ENCODE measurements at regions not wholly inside any gene's neighbourhood (a gene's known extent, or its start where the extent isn't known, plus 50 kb on each side); places are given as distances from the start of the nearest gene placed in this dataset.

DNA sequence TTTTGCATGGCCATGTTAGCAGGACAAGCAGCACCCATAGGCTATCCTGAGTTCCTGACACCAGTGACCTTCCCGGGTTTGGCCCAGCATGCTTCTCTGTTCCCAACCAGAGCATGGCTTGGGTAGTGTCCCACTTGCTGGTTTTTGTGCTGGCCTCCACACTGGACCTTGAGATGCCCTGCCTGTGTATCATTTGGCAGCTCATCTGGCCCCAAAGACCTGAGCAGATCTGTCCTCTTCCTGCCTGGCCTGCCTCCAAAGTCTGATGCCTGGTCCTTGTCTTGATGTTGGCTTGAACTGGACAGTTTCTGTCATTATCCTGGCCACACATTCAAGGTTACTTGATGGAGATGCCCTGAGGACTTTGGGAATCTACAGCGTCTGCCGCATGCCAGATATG, 590.7 kb upstream of the KLF4 start:
- peaks cover 2% of the 10 kb centered on the region for H3K4me1 Mint-ChIP-seq (ENCODE audit: low read depth, unreplicated experiment)
- H2AFZ ChIP-seq (ENCODE audit: low read depth, low read length), result no peak overlapping the region
- no peak overlapping the region for H3K9ac ChIP-seq (ENCODE audit: low read length)
- no peaks in the 10 kb centered on the region for H4K20me1 ChIP-seq (ENCODE audit: insufficient read depth, low read length)
- peaks cover 7% of the 10 kb centered on the region for H3K9me3 Mint-ChIP-seq (ENCODE audit: unreplicated experiment)
- no peak overlapping the region for H3K4me3 ChIP-seq (ENCODE audit: insufficient read depth, low read depth, low read length)
- DNase-seq (ENCODE audit: low read depth) (no peak), FAIRE-seq (no peak)
- no peaks in the 10 kb centered on the region for H3K36me3 ChIP-seq (ENCODE audit: insufficient read depth, low read length)
- TF ChIP-seq, protein P1, sequence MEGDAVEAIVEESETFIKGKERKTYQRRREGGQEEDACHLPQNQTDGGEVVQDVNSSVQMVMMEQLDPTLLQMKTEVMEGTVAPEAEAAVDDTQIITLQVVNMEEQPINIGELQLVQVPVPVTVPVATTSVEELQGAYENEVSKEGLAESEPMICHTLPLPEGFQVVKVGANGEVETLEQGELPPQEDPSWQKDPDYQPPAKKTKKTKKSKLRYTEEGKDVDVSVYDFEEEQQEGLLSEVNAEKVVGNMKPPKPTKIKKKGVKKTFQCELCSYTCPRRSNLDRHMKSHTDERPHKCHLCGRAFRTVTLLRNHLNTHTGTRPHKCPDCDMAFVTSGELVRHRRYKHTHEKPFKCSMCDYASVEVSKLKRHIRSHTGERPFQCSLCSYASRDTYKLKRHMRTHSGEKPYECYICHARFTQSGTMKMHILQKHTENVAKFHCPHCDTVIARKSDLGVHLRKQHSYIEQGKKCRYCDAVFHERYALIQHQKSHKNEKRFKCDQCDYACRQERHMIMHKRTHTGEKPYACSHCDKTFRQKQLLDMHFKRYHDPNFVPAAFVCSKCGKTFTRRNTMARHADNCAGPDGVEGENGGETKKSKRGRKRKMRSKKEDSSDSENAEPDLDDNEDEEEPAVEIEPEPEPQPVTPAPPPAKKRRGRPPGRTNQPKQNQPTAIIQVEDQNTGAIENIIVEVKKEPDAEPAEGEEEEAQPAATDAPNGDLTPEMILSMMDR (IDR thresholded peaks at IDR 0.05; ENCODE audit: insufficient read depth, low read depth, low read length), result no peak
- TF ChIP-seq EZH2 (IDR thresholded peaks at IDR 0.05; ENCODE audit: insufficient read depth, low read length), result no peak
- H3K27me3 Mint-ChIP-seq (ENCODE audit: low read depth, unreplicated experiment), result peaks cover 37% of the 10 kb centered on the region
- no peak overlapping the region for H3K27ac ChIP-seq (ENCODE audit: low read depth, low read length)
- H3K27me3 ChIP-seq (ENCODE audit: insufficient read depth, low read length), result peaks cover 3% of the 10 kb centered on the region
- H3K9me3 ChIP-seq (ENCODE audit: insufficient read depth, low read depth, low read length), result no peaks in the 10 kb centered on the region
- no peak overlapping the region for H3K4me3 Mint-ChIP-seq (ENCODE audit: unreplicated experiment)
- no peak overlapping the region for H3K27ac Mint-ChIP-seq (ENCODE audit: unreplicated experiment)
- no peaks in the 10 kb centered on the region for H3K4me1 ChIP-seq (ENCODE audit: insufficient read depth, low read length)
- no peaks in the 10 kb centered on the region for H3K79me2 ChIP-seq (ENCODE audit: insufficient read depth, low read length)
- no peak overlapping the region for H3K4me2 ChIP-seq (ENCODE audit: low read length)
- no peaks in the 10 kb centered on the region for H3K36me3 Mint-ChIP-seq (ENCODE audit: low read depth, unreplicated experiment)

DNA sequence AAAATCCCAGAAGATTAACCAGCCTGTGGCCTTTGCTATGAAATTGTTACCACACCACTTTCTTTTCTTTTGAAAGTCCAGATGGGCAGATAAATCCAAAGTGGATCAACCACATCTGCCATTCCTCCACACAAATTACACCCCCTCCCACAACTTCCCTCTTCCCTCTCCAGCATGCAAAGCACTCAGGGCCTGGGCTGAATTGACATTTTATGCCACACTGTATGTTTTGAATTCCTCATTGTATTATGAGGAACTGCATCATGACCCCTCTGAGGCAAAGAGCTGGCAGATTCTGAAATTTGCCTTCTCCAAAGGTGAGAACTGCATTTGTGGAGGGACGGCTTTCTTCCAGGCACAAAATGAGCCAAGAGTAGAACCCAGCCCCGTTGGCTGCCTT, 589.2 kb upstream of the KLF4 start:
- H3K4me1 ChIP-seq (ENCODE audit: insufficient read depth, low read length), result no peaks in the 10 kb centered on the region
- H3K4me1 Mint-ChIP-seq (ENCODE audit: low read depth, unreplicated experiment), result peaks cover 5% of the 10 kb centered on the region
- H3K4me3 Mint-ChIP-seq (ENCODE audit: unreplicated experiment), result no peak overlapping the region
- H3K36me3 Mint-ChIP-seq (ENCODE audit: low read depth, unreplicated experiment), result no peaks in the 10 kb centered on the region
- no peak overlapping the region for H3K27ac Mint-ChIP-seq (ENCODE audit: unreplicated experiment)
- peaks cover 3% of the 10 kb centered on the region for H3K27me3 ChIP-seq (ENCODE audit: insufficient read depth, low read length)
- H2AFZ ChIP-seq (ENCODE audit: low read depth, low read length), result no peak overlapping the region
- peaks cover 34% of the 10 kb centered on the region for H3K27me3 Mint-ChIP-seq (ENCODE audit: low read depth, unreplicated experiment)
- DNase-seq (ENCODE audit: low read depth) (no peak), FAIRE-seq (no peak)
- TF ChIP-seq, protein P1 (IDR thresholded peaks at IDR 0.05; ENCODE audit: insufficient read depth, low read depth, low read length), result no peak
- TF ChIP-seq EZH2 (IDR thresholded peaks at IDR 0.05; ENCODE audit: insufficient read depth, low read length), result no peak
- no peaks in the 10 kb centered on the region for H3K36me3 ChIP-seq (ENCODE audit: insufficient read depth, low read length)
- H3K9ac ChIP-seq (ENCODE audit: low read length), result no peak overlapping the region
- H3K9me3 ChIP-seq (ENCODE audit: insufficient read depth, low read depth, low read length), result no peaks in the 10 kb centered on the region
- H3K27ac ChIP-seq (ENCODE audit: low read depth, low read length), result no peak overlapping the region
- H3K4me2 ChIP-seq (ENCODE audit: low read length), result no peak overlapping the region
- H3K79me2 ChIP-seq (ENCODE audit: insufficient read depth, low read length), result no peaks in the 10 kb centered on the region
- peaks cover 7% of the 10 kb centered on the region for H3K9me3 Mint-ChIP-seq (ENCODE audit: unreplicated experiment)
- no peak overlapping the region for H3K4me3 ChIP-seq (ENCODE audit: insufficient read depth, low read depth, low read length)
- H4K20me1 ChIP-seq (ENCODE audit: insufficient read depth, low read length), result no peaks in the 10 kb centered on the region

DNA sequence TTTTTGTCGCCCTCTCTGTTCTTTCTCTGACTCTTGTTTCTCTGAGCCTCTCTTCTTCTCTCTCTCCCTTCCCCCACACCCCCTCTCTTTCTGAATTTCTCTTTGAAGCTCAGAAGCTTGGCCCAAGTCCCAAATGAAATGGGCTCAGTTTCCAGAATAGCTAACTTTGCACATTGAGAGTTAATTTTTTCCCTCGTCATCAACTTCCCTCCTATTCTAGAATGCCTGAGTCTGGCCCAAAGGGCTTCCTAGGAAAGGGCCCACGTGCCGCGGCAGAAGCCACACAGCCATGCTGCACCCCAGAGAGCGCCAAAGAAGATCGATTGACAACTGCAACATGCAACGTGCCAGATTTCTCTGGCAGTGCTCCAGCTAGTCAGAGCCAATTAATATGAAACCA, 588.8 kb upstream of the KLF4 start:
- Histone ChIP-seq H3K4me2 (ENCODE audit: low read length) (no peak overlapping the region), H3K36me3 (ENCODE audit: insufficient read depth, low read length) (no peaks in the 10 kb centered on the region), H3K79me2 (ENCODE audit: insufficient read depth, low read length) (no peaks in the 10 kb centered on the region), H3K27me3 (ENCODE audit: insufficient read depth, low read length) (peaks cover 3% of the 10 kb centered on the region), H3K4me1 (ENCODE audit: insufficient read depth, low read length) (no peaks in the 10 kb centered on the region), H2AFZ (ENCODE audit: low read depth, low read length) (no peak overlapping the region), H3K4me3 (ENCODE audit: insufficient read depth, low read depth, low read length) (no peak overlapping the region), H3K9me3 (ENCODE audit: insufficient read depth, low read depth, low read length) (no peaks in the 10 kb centered on the region), H3K27ac (ENCODE audit: low read depth, low read length) (no peak overlapping the region), H3K9ac (ENCODE audit: low read length) (no peak overlapping the region), H4K20me1 (ENCODE audit: insufficient read depth, low read length) (no peaks in the 10 kb centered on the region)
- Mint-ChIP-seq H3K27ac (ENCODE audit: unreplicated experiment) (no peak overlapping the region), H3K27me3 (ENCODE audit: low read depth, unreplicated experiment) (peaks cover 32% of the 10 kb centered on the region), H3K36me3 (ENCODE audit: low read depth, unreplicated experiment) (no peaks in the 10 kb centered on the region), H3K4me3 (ENCODE audit: unreplicated experiment) (no peak overlapping the region), H3K9me3 (ENCODE audit: unreplicated experiment) (peaks cover 7% of the 10 kb centered on the region), H3K4me1 (ENCODE audit: low read depth, unreplicated experiment) (peaks cover 7% of the 10 kb centered on the region)
- DNase-seq (ENCODE audit: low read depth) (no peak), FAIRE-seq (no peak)
- TF ChIP-seq EZH2 (IDR thresholded peaks at IDR 0.05; ENCODE audit: insufficient read depth, low read length), result no peak
- TF ChIP-seq, protein P1 (IDR thresholded peaks at IDR 0.05; ENCODE audit: insufficient read depth, low read depth, low read length), result no peak

Measured in astrocyte (in vitro differentiated cells and primary cell).